ENCODE measurements at regions not wholly inside any gene's neighbourhood (a gene's known extent, or its start where the extent isn't known, plus 50 kb on each side); places are given as distances from the start of the nearest gene placed in this dataset.

- TF ChIP-seq CTCF (IDR thresholded peaks at IDR 0.05 in 4 of 5, conservative IDR thresholded peaks at IDR 0.05 in 1 of 5): no peak
- no peak for TF ChIP-seq POLR2A (IDR thresholded peaks at IDR 0.05)
These were observed 166.2 kb upstream of the GALNTL6 start for GRCh38 chr4:171646984-171647383.

All from gastrocnemius medialis (tissue), 4 donors.